Epithelial cell of proximal tubule (primary cell): ENCODE measurements at regions not wholly inside any gene's neighbourhood (a gene's known extent, or its start where the extent isn't known, plus 50 kb on each side); places are given as distances from the start of the nearest gene placed in this dataset.

Source experiments
- DNase-seq: peaks from one replicate; pipeline ENCODE4 v3.0.0-alpha.2; 2011; ENCODE audit warnings: low read depth
- H3K4me3 ChIP-seq: 2 replicates; pipeline ENCODE4 v1.5.1; 2011; ENCODE audit warnings: low read depth, mild to moderate bottlenecking, low read length
- TF ChIP-seq, protein P1 (sequence below): conservative IDR thresholded peaks from 2 replicates; pipeline ENCODE4 v1.5.1; 2012; ENCODE audit warnings: low read depth, mild to moderate bottlenecking, low read length

DNA sequence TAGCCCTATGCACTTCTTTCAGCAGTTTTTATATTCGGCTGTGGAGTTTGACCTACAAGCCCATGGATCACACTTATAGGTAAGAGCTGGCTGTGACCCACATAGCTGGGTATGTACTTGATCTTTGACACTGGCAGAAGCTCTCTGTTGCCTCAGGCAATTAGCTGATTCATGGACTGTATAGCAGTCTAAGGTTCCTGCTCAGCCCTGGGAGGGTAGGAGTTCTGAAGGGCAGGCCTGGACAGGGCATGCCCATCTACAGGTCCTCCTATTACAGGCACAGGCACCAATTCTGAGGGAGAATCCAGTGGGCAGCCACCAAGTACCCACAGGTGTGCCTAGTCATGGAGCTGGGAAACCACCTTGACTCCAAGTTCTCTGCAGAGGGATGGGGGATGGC lies 301.8 kb upstream of the GALNT5 start:
- TF ChIP-seq, protein P1, sequence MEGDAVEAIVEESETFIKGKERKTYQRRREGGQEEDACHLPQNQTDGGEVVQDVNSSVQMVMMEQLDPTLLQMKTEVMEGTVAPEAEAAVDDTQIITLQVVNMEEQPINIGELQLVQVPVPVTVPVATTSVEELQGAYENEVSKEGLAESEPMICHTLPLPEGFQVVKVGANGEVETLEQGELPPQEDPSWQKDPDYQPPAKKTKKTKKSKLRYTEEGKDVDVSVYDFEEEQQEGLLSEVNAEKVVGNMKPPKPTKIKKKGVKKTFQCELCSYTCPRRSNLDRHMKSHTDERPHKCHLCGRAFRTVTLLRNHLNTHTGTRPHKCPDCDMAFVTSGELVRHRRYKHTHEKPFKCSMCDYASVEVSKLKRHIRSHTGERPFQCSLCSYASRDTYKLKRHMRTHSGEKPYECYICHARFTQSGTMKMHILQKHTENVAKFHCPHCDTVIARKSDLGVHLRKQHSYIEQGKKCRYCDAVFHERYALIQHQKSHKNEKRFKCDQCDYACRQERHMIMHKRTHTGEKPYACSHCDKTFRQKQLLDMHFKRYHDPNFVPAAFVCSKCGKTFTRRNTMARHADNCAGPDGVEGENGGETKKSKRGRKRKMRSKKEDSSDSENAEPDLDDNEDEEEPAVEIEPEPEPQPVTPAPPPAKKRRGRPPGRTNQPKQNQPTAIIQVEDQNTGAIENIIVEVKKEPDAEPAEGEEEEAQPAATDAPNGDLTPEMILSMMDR = no peak
- DNase-seq = no peak
- no peak overlapping the region for H3K4me3 ChIP-seq

DNA sequence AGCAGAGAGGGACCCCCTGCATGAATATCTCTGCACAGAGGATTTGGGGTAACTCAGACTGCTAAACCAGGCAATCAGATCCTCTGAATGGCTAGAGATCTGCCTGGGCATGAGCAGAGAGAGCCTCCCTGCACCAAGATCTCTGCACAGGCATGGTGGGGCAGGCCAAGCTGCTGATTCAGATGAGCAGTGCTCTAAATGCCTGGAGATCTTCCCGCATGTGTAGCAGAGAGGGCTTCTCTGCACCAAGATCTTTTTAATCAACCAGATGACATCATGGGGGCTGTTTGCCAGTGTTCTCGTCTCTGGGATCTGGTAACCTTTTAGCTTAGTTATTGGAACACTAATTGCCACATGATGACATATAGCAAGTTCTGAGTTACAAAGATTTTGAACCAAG lies 301.3 kb upstream of the GALNT5 start:
- no peak for DNase-seq
- no peak overlapping the region for H3K4me3 ChIP-seq
- TF ChIP-seq, protein P1 = no peak

DNA sequence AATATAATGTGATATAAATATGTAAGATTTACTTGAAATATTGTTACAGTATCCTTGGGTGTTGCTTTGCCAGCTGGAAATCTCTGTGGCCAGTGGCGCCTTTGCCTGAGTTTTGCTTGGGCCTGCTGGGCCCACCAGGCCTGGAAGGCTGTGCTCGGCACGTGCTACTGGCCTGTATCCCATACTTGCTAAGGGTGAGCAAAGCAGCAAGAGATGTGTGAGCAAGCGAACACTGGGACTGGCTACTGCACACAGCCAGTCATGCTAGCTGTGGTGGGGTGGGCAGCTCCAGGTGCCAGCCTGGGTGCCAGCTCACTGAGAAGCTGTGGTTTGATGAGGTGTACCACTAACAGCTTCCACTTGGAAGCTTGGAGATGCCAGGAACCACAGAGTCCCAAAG lies 299.1 kb upstream of the GALNT5 start:
- TF ChIP-seq, protein P1 = no peak
- H3K4me3 ChIP-seq = no peak overlapping the region
- DNase-seq = no peak

DNA sequence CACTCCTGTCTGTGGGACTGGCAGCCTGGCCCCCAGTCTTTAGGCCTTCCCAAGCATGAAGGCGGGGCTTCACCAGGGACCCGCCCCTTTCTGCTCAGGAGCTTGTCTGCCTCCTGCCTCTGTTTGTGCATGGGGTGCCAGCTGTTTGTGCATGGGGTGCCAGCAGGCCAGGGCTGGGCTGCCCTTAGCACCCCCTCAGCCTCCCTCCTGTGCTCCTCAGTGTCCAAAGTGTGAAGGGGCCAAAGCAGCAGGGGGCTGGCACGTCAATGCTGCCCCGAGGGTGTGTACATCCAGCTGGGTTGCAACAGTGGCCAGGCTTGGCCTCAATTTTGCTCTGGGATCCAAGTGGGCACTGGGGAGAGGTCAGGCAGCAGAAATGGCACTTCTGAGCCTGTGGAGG lies 298.0 kb upstream of the GALNT5 start:
- TF ChIP-seq, protein P1 = no peak
- H3K4me3 ChIP-seq = no peak overlapping the region
- DNase-seq = no peak

DNA sequence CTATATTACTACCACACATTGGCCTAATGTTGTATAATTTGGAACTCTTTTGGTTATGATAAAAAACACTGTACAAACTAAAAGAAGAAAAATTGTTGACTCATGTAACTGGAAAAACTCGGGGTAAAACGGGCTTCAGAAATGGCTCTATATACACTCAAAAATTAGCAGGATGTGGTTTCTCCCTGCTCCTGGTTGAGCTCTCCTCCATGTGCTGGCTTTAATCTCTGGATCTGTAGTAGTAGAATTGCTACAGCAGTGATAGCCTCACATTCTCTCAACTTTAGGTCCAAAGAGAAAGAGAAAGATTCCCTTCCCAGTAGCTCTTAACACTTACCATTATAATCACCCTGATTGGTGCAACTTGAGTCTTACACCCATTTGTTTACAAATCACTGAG lies 274.9 kb upstream of the GALNT5 start:
- no peak for DNase-seq
- H3K4me3 ChIP-seq = no peak overlapping the region
- TF ChIP-seq, protein P1 = no peak

DNA sequence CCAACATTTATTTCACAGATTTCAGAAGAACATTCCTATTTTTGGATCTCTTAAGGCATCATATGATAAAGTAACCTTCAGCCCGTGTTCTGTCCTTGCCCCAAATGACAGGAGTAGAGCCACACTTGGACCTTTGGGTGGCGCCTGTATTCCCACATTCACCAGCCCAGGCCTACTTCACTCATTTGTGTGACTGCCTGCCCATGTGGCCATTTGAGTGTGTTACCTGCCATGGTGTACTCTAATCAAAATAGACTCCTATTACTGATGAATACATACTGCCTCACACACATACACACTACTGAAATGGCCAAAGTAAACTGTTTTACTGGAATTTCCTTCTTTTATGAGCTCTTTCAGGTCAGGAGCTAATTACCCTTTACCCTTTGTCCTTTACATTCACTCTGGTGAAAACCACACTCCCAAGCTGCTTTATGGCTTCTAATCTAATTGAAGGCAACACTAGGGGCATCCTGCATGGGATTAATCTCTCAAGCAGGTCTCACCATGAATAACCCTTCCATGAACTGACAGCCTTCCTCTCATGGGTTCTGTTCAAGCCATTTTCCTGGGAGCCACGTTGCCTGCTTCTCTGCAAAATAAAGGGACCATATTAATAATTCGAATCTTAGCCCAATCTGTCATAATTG lies 271.0 kb upstream of the GALNT5 start:
- no peak for DNase-seq
- H3K4me3 ChIP-seq = no peak overlapping the region
- TF ChIP-seq, protein P1 = no peak

DNA sequence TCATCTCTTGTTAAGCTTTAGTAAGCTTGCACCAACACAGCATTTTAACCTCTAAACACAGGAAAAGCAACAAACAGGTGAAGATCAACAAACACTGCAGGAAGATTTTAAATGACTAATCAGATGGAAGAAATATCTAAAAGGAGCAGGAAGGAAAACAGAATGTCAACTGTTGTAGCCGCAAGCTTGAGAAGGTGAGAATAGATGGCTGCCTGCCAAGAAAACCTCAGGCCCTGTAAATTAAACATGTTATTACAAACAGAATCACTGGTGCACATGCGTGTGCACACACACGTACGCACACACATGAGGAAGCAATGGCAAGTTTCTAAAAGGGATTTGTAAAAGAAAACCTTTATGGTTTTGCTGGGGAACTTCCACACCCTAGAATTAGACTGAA lies 257.8 kb upstream of the GALNT5 start:
- no peak overlapping the region for H3K4me3 ChIP-seq
- DNase-seq = no peak
- TF ChIP-seq, protein P1 = no peak
